GM12873 (cell line): ENCODE measurements at regions not wholly inside any gene's neighbourhood (a gene's known extent, or its start where the extent isn't known, plus 50 kb on each side); places are given as distances from the start of the nearest gene placed in this dataset.

Experiments used
- TF ChIP-seq, protein P1 (sequence below): IDR thresholded peaks from 2 replicates; pipeline ENCODE4 v1.5.1; 2012; ENCODE audit warnings: low read depth, mild to moderate bottlenecking, moderate library complexity, low read length, control low read depth; ENCODE audit not compliant: insufficient read depth; ENCODE audit errors: missing control alignments

- TF ChIP-seq, protein P1, sequence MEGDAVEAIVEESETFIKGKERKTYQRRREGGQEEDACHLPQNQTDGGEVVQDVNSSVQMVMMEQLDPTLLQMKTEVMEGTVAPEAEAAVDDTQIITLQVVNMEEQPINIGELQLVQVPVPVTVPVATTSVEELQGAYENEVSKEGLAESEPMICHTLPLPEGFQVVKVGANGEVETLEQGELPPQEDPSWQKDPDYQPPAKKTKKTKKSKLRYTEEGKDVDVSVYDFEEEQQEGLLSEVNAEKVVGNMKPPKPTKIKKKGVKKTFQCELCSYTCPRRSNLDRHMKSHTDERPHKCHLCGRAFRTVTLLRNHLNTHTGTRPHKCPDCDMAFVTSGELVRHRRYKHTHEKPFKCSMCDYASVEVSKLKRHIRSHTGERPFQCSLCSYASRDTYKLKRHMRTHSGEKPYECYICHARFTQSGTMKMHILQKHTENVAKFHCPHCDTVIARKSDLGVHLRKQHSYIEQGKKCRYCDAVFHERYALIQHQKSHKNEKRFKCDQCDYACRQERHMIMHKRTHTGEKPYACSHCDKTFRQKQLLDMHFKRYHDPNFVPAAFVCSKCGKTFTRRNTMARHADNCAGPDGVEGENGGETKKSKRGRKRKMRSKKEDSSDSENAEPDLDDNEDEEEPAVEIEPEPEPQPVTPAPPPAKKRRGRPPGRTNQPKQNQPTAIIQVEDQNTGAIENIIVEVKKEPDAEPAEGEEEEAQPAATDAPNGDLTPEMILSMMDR: no peak
These were observed 83.6 kb downstream of the BBS10 start for GRCh38 chr12:76264611-76265012.

GRCh38 chr12:76263696-76264095, 84.5 kb downstream of the BBS10 start:
- TF ChIP-seq, protein P1: no peak

DNA sequence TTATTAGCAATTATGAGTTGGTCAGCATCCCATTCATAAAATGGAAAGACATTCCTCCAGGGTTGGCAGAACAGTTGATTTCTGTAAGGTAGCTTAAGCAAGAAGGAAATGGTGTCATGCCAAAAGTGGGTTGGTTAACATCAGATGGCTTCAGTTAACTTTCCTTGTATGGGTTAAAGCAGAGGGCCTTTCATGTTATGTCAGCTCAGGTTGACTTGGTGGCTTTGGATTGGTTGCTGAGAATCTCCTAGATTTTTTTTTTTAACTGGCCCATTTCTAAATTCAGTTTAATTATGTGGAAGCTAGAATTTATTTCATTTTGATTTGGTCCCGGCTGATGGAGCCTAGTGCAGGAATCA, 87.8 kb downstream of the BBS10 start:
- TF ChIP-seq, protein P1: no peak

DNA sequence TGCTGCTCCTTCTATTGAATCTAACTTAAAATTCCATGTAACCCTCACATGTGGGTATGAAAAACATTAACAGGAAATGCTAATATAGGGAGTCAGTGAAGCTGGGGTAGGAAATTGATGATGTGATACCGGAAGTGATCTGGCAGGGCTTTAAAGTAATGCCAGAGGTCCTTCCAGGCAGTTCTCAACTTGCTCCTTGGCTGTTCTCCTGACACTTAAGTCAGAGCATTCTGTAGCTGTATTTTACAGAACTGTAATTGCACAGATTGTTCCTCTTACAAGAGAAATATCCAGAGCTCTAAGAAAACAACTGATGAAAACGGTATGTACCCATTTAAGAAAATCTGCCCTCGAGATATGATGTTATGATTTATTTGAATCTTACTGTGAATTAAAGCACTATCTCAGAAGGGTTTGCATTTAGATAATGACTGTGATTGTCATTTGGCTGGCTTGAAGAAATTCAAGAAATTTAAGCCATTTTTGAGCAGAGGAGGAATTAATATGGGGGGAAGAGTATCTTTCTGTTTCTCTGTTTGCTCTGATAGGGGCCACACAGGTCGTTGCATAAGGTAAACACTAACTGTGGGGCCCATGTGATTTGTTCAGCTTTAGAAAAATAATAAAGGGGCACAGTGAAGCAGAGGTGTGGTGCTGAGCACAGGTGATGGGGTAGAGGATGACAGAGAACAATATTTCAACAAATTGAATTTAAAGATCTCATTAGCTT, 88.4 kb downstream of the BBS10 start:
- TF ChIP-seq, protein P1: no peak

GRCh38 chr12:76259106-76259505, 89.1 kb downstream of the BBS10 start:
- TF ChIP-seq, protein P1: no peak

GRCh38 chr12:76256904-76257303, 91.3 kb downstream of the BBS10 start:
- TF ChIP-seq, protein P1: no peak

- TF ChIP-seq, protein P1: no peak
These were observed 91.9 kb downstream of the BBS10 start for GRCh38 chr12:76256321-76256720.
